Psoas muscle (tissue), 7 donors: ENCODE measurements at regions not wholly inside any gene's neighbourhood (a gene's known extent, or its start where the extent isn't known, plus 50 kb on each side); places are given as distances from the start of the nearest gene placed in this dataset.

Experiments used
- ATAC-seq, 4 donors: fragments of 200-7000 bp; cut with Tn5 transposase; one replicate each; pipeline ENCODE4 v1.9.1; 2020; ENCODE audit warnings: moderate library complexity in 3 of 4, mild to moderate bottlenecking in 2 of 4
- DNase-seq, 2 donors: peaks; one replicate each; pipeline ENCODE4 v3.0.0-alpha.2; 2020
- H3K27ac ChIP-seq: fragments of 200-600 bp; one replicate; pipeline ENCODE4 v1.8.0; 2022
- H3K27me3 ChIP-seq, 3 donors: fragments of 200-600 bp in 1 of 3; one replicate each; pipeline versions ENCODE4 v1.6.1 to v1.8.0; 2013 to 2022; ENCODE audit warnings: low read length in 2 of 3, mild to moderate bottlenecking in 2 of 3, moderate library complexity in 1 of 3; ENCODE audit not compliant: insufficient read depth in 3 of 3
- H3K36me3 ChIP-seq, 2 donors: fragments of 200-600 bp in 1 of 2; one replicate each; pipeline versions ENCODE4 v1.6.1 to v1.8.0; 2013 to 2022; ENCODE audit warnings: low read depth in 1 of 2, mild to moderate bottlenecking in 1 of 2, moderate library complexity in 1 of 2; ENCODE audit not compliant: insufficient read depth in 1 of 2
- H3K4me1 ChIP-seq: fragments of 200-600 bp; one replicate; pipeline ENCODE4 v1.8.0; 2022
- H3K4me3 ChIP-seq: fragments of 200-600 bp; one replicate; pipeline ENCODE4 v1.8.0; 2022; ENCODE audit warnings: mild to moderate bottlenecking
- H3K9me3 ChIP-seq: fragments of 200-600 bp; one replicate; pipeline ENCODE4 v1.8.0; 2022
- WGBS, 3 donors: extraction: QIAGEN DNeasy Blood & Tissue Kit; methylation state at CpG; one replicate each; pipeline versions ENCODE4 v1.1.6 to v1.1.7; 2013; 5-methylcytosine and 5-hydroxymethylcytosine counted together
- intact Hi-C, 2 donors: fragments of 100-400 bp; cut with DNase I; formaldehyde crosslinking; loops; one replicate each; pipeline versions ENCODE4 v1.11.0 to v1.14.2; 2022
- TF ChIP-seq, protein P1 (sequence below): fragments of 200-600 bp; IDR thresholded peaks from one replicate; pipeline ENCODE4 v1.8.0; 2022; ENCODE audit warnings: antibody characterized with exemption
- donor health status: healthy with polysubstance abuse.
- donor health status: DM: no; HTN: no; CAD: no; lungs with moderate emphysema.
- donor health status: Bipolar disorder and iron deficiency.
- donor health status: healthy.
- donor health status: DM: yes; HTN: yes; CAD: no.
- donor health status: DM: no; HTN: no; CAD: no.
- donor health status: DM: yes; HTN: yes; CAD: no.

DNA sequence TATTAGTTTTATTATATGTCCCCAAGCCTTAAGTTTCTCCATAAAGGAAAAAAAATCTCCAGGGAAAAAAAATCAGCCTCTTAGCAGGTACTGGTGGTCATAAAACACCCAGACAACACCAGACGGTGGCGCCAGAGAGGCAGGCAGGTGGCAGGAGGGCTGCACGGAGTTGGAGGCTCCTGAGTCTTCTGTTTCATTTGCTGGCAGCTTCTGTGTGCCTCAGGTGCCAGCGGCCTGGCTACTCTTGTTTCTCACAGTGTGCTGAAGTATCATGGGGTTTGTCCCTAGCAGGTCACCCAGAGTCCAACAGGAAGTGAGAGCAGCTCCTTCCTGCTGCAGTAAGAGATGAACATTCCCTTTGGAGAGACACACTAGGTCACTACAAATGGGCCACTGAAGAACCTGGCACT is 123.3 kb upstream of the GADD45A start:
- TF ChIP-seq, protein P1, sequence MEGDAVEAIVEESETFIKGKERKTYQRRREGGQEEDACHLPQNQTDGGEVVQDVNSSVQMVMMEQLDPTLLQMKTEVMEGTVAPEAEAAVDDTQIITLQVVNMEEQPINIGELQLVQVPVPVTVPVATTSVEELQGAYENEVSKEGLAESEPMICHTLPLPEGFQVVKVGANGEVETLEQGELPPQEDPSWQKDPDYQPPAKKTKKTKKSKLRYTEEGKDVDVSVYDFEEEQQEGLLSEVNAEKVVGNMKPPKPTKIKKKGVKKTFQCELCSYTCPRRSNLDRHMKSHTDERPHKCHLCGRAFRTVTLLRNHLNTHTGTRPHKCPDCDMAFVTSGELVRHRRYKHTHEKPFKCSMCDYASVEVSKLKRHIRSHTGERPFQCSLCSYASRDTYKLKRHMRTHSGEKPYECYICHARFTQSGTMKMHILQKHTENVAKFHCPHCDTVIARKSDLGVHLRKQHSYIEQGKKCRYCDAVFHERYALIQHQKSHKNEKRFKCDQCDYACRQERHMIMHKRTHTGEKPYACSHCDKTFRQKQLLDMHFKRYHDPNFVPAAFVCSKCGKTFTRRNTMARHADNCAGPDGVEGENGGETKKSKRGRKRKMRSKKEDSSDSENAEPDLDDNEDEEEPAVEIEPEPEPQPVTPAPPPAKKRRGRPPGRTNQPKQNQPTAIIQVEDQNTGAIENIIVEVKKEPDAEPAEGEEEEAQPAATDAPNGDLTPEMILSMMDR: peak; percentile 93
- H3K4me3 ChIP-seq: peak overlapping the region; percentile 38
- H3K36me3 ChIP-seq: no peaks in the 10 kb centered on the region
- intact Hi-C loops: loop anchor here (1.0 to 5.0 kb wide), 2 partner anchors 124 to 126 kb away; partner anchors contain the start of gene GADD45A (in 2 of the 2)
- peaks cover 42% of the 10 kb centered on the region for H3K4me1 ChIP-seq
- peak overlapping the region; percentile 92 for H3K27ac ChIP-seq
- no peaks in the 10 kb centered on the region for H3K27me3 ChIP-seq
- no peaks in the 10 kb centered on the region for H3K9me3 ChIP-seq
- 1 to 4% (median 3%) methylated on average over 4 of the region's 4 CpGs for WGBS, 3 donors
- ATAC-seq (peak; percentile 94 to 97 (median 94)), DNase-seq (peak; percentile 93 to 97)

DNA sequence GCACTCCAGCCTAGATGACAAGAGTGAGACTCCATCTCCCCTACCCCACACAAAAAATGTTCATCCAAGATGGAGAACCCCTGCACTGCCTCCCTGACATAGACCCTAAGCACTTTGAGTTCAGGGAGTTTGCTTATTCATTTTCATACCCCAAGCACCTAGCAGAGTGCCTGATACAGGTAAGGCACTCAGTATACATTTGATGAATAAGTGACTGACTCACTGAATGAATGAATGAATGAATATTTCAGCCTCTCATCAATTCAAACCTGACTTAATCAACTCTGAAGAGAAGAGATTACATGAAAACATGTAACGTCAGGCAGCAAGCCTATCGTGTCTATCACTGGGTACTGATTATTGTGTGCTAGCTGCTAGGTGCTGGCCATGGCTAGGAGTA is 121.3 kb upstream of the GADD45A start:
- TF ChIP-seq, protein P1: no peak
- WGBS, 3 donors: 83 to 91% (median 87%) methylated on average over 2 of the region's 2 CpGs
- peaks cover 45% of the 10 kb centered on the region for H3K4me1 ChIP-seq
- H3K9me3 ChIP-seq: no peaks in the 10 kb centered on the region
- DNase-seq (no peak), ATAC-seq (no peak)
- no peaks in the 10 kb centered on the region for H3K36me3 ChIP-seq
- H3K27me3 ChIP-seq: no peaks in the 10 kb centered on the region
- peak overlapping the region; percentile 43 for H3K27ac ChIP-seq
- no peak overlapping the region for H3K4me3 ChIP-seq
- intact Hi-C loops: loop anchor here in 1 of 2 donors (5.0 kb wide), 1 partner anchor 124 kb away; the partner anchor contains the start of gene GADD45A

DNA sequence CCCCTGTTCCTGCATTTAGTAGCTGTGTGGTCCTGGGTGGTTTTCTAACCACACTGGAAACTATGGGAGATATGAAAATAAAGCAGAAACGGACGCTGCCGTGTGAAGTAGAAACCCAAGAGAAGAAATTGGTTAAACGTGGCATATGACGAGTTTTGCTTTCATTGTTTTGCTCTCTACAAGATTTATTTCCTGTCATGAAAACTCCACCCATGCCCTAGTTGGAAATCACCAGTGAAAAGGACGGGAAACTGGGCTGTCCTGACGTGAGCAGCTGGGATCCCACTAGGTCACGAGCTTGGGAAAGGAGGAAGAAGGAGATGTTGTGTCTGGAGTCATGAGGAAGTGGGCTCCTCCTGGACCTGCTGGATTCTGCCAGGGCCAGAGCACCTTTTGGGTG is 120.8 kb upstream of the GADD45A start:
- TF ChIP-seq, protein P1: no peak
- WGBS, 3 donors: 54 to 60% (median 57%) methylated on average over 8 of the region's 8 CpGs
- Histone ChIP-seq H3K4me1 (peaks cover 42% of the 10 kb centered on the region), H3K4me3 (no peak overlapping the region), H3K9me3 (no peaks in the 10 kb centered on the region), H3K27me3 (no peaks in the 10 kb centered on the region), H3K27ac (peak overlapping the region; percentile 43), H3K36me3 (no peaks in the 10 kb centered on the region)
- intact Hi-C loops: loop anchor here in 1 of 2 donors (5.0 kb wide), 1 partner anchor 123 kb away; the partner anchor contains the start of gene GADD45A
- ATAC-seq (no peak), DNase-seq (peak; percentile 34 to 60)

DNA sequence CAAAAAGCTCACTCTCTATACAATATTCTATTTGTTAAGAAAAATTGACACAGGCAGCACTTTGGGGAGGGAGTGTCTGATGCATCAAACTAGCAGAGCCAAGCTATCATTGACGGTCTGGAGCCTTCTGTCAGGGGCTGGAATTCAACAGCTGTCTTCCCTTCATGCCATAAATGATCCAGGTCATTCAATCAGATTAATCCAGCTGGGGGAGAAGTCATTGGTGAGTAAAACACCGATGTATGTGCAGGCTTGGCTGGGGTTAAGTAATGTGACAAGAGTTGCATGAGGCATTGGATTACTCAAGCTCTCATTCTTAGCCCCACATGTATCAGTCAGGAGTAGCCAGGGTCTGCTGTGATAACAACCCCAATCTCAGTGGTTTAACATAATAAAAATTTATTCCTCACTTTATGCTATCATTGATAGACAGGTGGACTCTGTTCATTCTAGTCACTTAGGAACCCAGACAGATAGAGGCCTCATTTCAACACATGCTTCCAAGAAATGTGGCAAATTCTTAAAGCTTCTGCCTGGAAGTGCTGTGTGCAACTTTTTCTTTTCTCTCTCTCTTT is 118.1 kb upstream of the GADD45A start:
- peaks cover 37% of the 10 kb centered on the region for H3K4me1 ChIP-seq
- TF ChIP-seq, protein P1: no peak
- WGBS, 3 donors: 25 to 26% (median 25%) methylated on average over 2 of the region's 2 CpGs
- H3K27me3 ChIP-seq: no peaks in the 10 kb centered on the region
- H3K27ac ChIP-seq: peak overlapping the region; percentile 24
- DNase-seq: no peak
- H3K4me3 ChIP-seq: no peak overlapping the region
- H3K9me3 ChIP-seq: no peaks in the 10 kb centered on the region
- intact Hi-C loops: no loop called here
- H3K36me3 ChIP-seq: no peaks in the 10 kb centered on the region
- ATAC-seq: peak in 3 of 4 donors; percentile 11 to 43 (median 31)
